HG02943 (cell line): ENCODE measurements at regions not wholly inside any gene's neighbourhood (a gene's known extent, or its start where the extent isn't known, plus 50 kb on each side); places are given as distances from the start of the nearest gene placed in this dataset.
"Not testable (repeated sequence)": the region's sequence is repeated elsewhere in the genome, so short reads cannot be mapped to it uniquely, and the experiment has no call there.

ENCODE experiments used
- ATAC-seq: cut with Tn5 transposase; IDR thresholded peaks from one replicate; pipeline ENCODE4 v1.9.1; 2021; ENCODE audit warnings: mild to moderate bottlenecking, low read depth, moderate library complexity; ENCODE audit not compliant: unreplicated experiment

DNA sequence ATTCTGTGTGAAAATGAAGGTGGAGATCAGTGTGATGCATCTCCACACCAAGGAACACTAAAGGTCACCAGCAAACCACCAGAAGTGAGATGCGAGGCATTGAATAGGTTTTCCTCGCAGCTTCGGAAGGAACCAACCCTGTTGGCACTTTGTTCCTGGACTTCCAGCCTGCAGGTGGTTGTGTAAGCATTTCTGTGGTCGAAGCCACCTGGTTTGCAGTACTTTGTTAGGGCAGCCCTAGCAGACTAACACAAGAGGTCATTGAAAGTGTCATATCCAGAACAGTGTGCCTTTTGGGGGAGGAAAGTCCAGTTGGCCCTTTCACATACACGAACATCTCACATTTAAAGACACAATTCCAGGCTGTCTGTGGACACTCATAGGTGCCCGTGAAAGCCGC lies 237.2 kb upstream of the PLGLB1 start:
- ATAC-seq: not testable (repeated sequence)

DNA sequence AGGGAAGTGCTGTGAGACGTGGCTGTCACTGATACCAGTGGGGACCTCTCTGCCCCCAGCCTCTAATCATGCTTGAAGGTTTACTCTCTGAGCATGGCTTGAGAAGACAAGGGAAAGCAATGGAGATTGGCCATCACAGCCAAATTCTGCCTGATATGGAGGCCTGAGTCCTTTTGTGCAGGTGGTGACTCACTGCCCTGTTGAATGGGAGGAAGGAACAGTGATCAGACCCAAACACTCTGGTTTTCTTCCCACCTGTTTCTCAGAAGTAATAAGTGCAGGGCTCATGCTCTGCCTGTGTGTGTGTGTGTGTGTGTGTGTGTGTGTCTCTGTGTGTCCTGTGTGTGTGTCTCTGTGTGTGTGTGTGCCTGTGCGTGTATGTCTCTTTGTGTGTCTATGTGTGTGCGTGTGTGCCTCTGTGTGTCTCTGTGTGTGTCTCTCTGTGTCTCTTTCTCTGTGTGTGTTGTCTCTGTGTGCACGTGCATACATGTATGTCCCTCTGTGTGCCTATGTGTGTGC lies 240.6 kb upstream of the PLGLB1 start:
- not testable (repeated sequence) for ATAC-seq

DNA sequence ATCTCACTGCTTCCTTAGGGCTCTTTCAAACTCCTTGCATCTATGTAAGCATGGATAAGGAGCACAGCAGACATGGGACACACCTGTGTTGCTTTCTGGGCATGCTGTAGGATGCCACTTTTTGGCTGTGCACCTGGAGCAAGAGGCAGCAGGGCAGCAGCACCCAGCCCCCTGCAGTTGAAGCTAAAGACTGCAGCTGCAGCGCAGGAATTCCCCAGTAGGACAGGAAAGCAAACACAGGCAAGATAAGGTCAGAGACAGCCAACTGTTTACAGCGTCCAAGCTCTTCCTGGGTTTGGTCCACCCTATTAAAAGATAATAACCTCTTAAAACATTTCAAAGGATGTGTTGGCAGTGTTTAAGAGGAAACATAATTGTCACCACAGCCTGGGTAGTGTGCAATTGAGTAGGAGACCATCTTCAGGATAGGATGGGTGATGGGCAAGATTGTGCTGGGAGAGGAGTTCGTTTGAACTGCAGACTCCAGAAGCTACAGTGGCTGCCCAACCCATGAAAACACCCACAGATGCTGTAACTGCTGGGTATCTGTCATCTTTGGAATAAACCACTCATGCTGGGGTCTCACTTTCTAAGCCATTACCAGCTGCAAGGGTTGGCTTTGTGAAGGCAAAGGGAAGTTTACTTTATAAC lies 242.3 kb upstream of the PLGLB1 start:
- not testable (repeated sequence) for ATAC-seq

DNA sequence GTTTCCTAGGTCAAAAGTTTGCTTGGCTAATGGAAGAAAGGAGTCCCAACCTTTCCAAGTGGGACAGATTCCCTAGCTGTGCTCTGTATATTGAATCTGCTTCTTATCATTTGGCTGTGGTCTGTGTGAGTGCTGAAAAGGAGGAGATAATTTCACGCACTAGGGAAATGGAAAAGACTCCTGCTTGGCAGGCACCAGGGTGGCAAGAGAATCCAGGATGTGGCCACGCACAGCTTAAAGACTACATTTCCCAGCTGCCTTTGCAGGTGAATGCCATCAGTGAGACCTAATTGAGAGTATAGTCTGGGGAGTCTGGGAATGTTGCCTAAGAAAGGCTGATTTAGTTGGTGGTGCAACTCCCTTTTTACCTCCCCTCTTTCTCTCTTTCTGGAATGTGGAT lies 253.5 kb upstream of the PLGLB1 start:
- not testable (repeated sequence) for ATAC-seq

- ATAC-seq: not testable (repeated sequence)
These were observed 254.5 kb upstream of the PLGLB1 start for GRCh38 chr2:87275974-87276629.

- not testable (repeated sequence) for ATAC-seq
These were observed 255.0 kb upstream of the PLGLB1 start for GRCh38 chr2:87276673-87277072.

GRCh38 chr2:87277734-87278133 lies 256.1 kb upstream of the PLGLB1 start:
- not testable (repeated sequence) for ATAC-seq

DNA sequence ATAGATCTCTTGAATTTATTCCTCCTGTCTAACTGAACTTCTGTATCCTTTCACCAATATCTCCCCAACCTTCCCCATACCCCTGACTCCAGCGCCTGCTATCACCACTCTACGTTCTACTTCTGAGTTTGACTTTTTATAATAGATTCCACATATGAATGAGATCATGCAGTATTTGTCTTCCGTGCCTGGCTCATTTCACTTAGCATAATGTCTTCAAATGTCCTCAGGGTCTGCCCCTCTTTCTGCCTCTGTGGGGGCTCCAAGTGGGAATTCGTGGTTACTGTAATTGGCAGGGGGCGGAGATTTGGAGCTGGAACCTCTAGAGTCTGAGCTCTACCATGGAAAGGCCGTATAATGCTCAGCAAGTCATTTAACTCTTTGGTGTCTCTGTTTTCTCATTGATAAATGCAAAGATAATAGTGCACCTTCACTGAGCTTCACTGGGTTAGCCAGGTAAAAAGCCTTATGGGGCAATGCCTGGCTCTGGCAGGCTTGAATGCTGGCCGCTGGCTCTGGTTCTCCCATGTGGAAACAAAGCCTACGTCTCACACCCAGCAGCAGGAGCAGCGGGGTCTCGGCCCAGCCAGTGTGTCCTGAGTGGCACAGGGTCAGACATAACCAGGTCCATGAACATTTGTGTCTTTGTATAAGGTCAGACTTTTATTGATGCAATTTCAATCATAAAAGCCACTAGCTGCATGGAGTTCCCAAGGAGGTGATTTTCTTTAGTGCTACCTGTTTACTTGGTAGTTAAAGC lies 259.1 kb upstream of the PLGLB1 start:
- not testable (repeated sequence) for ATAC-seq

DNA sequence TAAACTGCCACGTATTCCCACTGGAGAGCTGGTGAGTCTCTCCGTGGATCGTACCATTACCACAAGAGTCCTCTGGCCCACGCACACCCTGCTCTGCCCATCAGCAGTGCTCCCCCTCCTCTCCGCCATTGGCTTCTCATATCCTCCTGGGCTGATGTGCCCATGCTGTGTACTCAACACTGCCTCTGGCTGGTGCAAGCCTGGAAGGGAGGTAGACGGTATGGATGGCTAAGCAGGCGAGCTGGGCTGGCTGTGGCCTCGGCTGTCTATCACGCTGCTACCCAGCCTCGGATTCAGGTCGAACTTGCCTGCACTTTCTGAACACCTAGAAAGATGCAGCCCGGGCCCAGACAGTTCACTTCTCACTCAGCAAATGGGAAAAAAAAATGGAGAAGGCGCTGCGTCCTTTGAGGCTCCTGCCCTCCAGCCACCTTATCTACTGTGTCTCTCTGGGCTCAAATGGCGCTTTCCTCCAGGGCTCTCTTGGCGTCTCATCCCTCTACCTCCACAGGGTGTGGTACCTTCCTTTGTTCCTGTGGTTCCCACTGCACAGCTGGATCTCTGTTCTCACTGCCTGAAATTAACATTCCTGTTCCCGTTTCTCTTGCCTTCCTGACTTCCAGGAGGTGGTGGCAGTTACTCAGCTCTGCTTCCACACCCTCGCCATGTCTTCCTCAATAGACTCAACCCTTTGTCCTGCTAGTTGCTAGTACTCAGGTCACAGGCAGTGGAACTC lies 262.3 kb upstream of the PLGLB1 start:
- ATAC-seq: not testable (repeated sequence)

DNA sequence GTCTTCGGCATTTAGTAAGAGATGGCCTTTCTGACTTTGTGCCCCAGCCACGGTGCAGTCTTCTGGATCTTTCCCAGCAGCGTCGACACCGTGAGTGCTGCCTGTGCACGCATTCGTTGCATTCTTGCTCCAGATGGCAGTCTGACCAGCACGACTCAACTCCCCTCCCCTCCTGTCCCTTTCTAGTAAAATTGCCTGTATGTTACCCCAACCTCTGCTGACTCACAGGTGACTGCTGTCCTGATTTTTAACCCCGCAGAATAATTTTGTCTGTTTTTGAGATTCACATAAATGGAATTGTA lies 262.8 kb upstream of the PLGLB1 start:
- ATAC-seq: not testable (repeated sequence)

GRCh38 chr2:87285139-87285538 lies 263.5 kb upstream of the PLGLB1 start:
- ATAC-seq: not testable (repeated sequence)

GRCh38 chr2:87290566-87291307 lies 269.1 kb upstream of the PLGLB1 start:
- not testable (repeated sequence) for ATAC-seq

GRCh38 chr2:87291400-87292200 lies 270.0 kb upstream of the PLGLB1 start:
- ATAC-seq: not testable (repeated sequence)

- ATAC-seq: not testable (repeated sequence)
These were observed 272.4 kb upstream of the PLGLB1 start for GRCh38 chr2:87293931-87294594.

- ATAC-seq: not testable (repeated sequence)
These were observed 273.5 kb upstream of the PLGLB1 start for GRCh38 chr2:87295135-87295534.

DNA sequence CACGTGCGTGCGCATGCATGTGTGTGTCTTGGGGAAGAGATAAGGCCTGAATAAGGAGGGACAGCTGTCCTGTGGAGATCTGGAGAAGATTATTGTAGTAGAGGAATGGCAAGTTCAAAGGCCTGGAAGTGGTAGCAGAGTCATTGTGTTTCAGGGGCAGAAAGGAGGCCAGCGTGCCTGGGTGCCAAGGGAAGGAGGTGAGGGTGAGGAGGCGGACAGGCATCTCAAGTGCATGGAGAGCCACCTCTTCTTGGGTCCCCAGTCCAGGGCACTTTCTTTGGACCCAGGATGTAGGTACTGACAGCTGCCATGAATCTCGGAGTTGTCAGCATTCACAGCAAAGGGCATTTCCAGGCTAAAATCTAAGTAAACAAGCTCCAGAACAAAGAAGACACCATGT lies 279.7 kb upstream of the PLGLB1 start:
- ATAC-seq: not testable (repeated sequence)

DNA sequence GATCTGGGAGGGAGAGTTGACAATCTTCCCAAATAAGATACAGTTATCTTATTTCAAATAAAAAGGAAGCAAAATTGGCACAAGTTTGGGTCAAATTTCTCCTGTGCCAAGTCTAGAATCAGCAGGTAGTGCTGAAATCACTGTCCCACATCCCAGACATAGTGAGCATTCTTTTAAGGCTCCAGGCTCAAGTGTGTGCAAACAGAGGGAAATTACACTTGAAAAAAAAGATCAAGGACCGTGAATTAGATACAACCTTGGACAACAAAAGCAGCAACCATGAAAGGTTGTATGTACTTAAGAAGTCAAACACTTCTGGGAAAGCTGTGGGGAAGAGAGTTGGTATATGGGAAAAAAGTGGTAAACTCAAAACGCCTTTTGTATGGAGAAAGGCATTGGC lies 280.2 kb upstream of the PLGLB1 start:
- ATAC-seq: not testable (repeated sequence)

DNA sequence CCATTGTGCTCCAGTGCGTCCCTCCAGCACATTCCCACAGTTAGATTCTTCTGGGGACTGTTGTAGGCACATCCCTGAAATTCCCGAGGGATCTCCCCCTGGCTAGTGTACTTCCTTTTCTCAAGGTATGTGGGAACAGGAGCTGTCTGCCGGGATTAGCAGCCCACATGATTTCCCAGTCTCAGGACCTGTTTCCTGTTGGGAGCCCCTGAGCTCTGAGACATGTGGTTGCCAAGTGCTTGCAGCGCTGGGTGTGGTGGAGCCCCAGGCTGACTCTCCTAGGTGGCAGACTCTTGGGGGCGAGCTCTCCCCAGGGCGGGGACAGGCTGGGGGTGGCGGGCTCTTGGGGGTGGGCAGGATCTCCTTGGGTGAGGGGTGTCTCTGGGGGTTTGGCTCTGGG lies 287.0 kb upstream of the PLGLB1 start:
- not testable (repeated sequence) for ATAC-seq

DNA sequence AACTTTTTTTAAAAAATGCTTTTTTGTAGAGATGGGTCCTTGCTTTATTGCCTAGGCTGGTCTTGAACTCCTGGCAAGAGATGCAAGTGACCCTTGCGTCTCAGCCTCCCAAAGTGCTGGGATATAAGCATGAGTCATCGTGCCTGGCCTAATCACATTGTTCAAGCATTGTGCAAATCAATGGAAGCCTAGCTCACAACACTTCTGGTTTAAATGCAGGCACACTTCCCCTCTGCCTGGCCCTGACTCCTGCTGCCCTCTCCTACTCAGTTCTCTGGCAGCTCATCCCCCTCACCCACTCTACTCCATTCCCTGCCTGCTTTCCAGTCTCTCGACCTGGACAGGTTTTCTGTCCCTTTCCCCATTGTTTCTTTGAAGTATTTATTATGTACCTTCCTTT lies 288.1 kb upstream of the PLGLB1 start:
- ATAC-seq: not testable (repeated sequence)
